SK-N-SH (cell line): ENCODE measurements at regions not wholly inside any gene's neighbourhood (a gene's known extent, or its start where the extent isn't known, plus 50 kb on each side); places are given as distances from the start of the nearest gene placed in this dataset.

Experiments used
- CTCF ChIA-PET: fragments of 300-600, 350-600 bp; formaldehyde crosslinking; extraction: SDS; loops from one replicate; lab custom pipeline; 2021; lab: Yijun Ruan, JAX
- POLR2A ChIA-PET: fragments of 350-600 bp; sonication (Branson Sonifier 250); formaldehyde crosslinking; extraction: SDS; loops from one replicate; lab custom pipeline; 2020; ENCODE audit warnings: antibody characterized with exemption, inconsistent platforms; lab: Yijun Ruan, JAX
- DNase-seq: peaks from one replicate; pipeline ENCODE4 v3.0.0; 2012
- H2AFZ ChIP-seq: fragments of 200-600 bp; sonication (generic); 2 replicates; pipeline ENCODE4 v1.8.1; 2016; ENCODE audit warnings: antibody characterized with exemption, mild to moderate bottlenecking, low read depth
- H3F3A ChIP-seq: fragments of 200-600 bp; sonication (generic); replicated peaks from 2 replicates; pipeline ENCODE3; 2016; ENCODE audit warnings: antibody characterized with exemption, mild to moderate bottlenecking; ENCODE audit not compliant: insufficient read depth
- H3K27ac ChIP-seq, 2 experiments: fragments of 200-500 bp in 1 of 2; fragments of 200-600 bp in 1 of 2; sonication (Bioruptor generic) in 1 of 2; sonication (generic), shearing (Covaris generic) in 1 of 2; 2 replicates each; pipeline versions ENCODE4 v1.5.1 to v1.6.1; 2014 to 2016; ENCODE audit warnings: low read depth in 2 of 2, inconsistent platforms in 1 of 2, low read length in 1 of 2, mild to moderate bottlenecking in 1 of 2, mixed read lengths in 1 of 2
- H3K27me3 ChIP-seq: fragments of 200-600 bp; sonication (generic), shearing (Covaris generic); 2 replicates; pipeline ENCODE4 v1.6.1; 2016; ENCODE audit warnings: mixed run types; ENCODE audit not compliant: insufficient read depth
- H3K36me3 ChIP-seq, 2 experiments: fragments of 200-500 bp in 1 of 2; fragments of 200-600 bp in 1 of 2; sonication (Bioruptor generic) in 1 of 2; sonication (generic) in 1 of 2; replicated peaks in 1 of 2; 2 replicates each; pipeline versions ENCODE3 to v1.5.1; 2014 to 2016; ENCODE audit warnings: low read length in 1 of 2, mild to moderate bottlenecking in 1 of 2; ENCODE audit not compliant: insufficient read depth in 2 of 2, control insufficient read depth in 1 of 2
- H3K4me1 ChIP-seq, 2 experiments: fragments of 200-500 bp in 1 of 2; fragments of 200-600 bp in 1 of 2; sonication (Bioruptor generic) in 1 of 2; sonication (generic), shearing (Covaris generic) in 1 of 2; 2 replicates each; pipeline versions ENCODE4 v1.5.1 to v1.6.1; 2014 to 2016; ENCODE audit warnings: low read depth in 1 of 2, low read length in 1 of 2, mixed run types in 1 of 2; ENCODE audit not compliant: insufficient read depth in 2 of 2, control insufficient read depth in 1 of 2
- H3K4me2 ChIP-seq: fragments of 200-600 bp; sonication (generic), shearing (Covaris generic); 2 replicates; pipeline ENCODE4 v1.6.1; 2017; ENCODE audit warnings: mixed run types
- H3K4me3 ChIP-seq, 2 experiments: fragments of 200-500 bp in 1 of 2; fragments of 200-600 bp in 1 of 2; sonication (Bioruptor generic) in 1 of 2; sonication (generic), shearing (Covaris generic) in 1 of 2; 2 replicates each; pipeline versions ENCODE4 v1.5.1 to v1.8.1; 2014 to 2016; ENCODE audit warnings: low read depth in 2 of 2, inconsistent platforms in 1 of 2, low read length in 1 of 2, mild to moderate bottlenecking in 1 of 2, mixed read lengths in 1 of 2, moderate library complexity in 1 of 2
- H3K79me2 ChIP-seq: fragments of 200-600 bp; sonication (generic); 2 replicates; pipeline ENCODE4 v1.8.1; 2017; ENCODE audit warnings: mild to moderate bottlenecking; ENCODE audit not compliant: insufficient read depth
- H3K9ac ChIP-seq: fragments of 200-600 bp; sonication (generic); 2 replicates; pipeline ENCODE4 v1.6.1; 2017; ENCODE audit warnings: mixed run types
- H3K9me2 ChIP-seq: fragments of 200-600 bp; sonication (generic); 2 replicates; pipeline ENCODE4 v1.6.1; 2017; ENCODE audit warnings: mixed run types
- H3K9me3 ChIP-seq: fragments of 200-600 bp; sonication (generic); 2 replicates; pipeline ENCODE4 v1.6.1; 2017; ENCODE audit warnings: mixed run types, mild to moderate bottlenecking, moderate library complexity
- H4K20me1 ChIP-seq: fragments of 200-600 bp; sonication (generic); 2 replicates; pipeline ENCODE4 v1.6.1; 2017; ENCODE audit warnings: mild to moderate bottlenecking, mixed run types; ENCODE audit not compliant: insufficient read depth
- EP300 ChIP-seq, 2 experiments: IDR thresholded peaks; 2 replicates each; pipeline versions ENCODE4 v1.4.0 to v1.6.1; 2012; ENCODE audit warnings: borderline replicate concordance in 1 of 2, low read depth in 1 of 2, low read length in 1 of 2
- FOSL2 ChIP-seq: IDR thresholded peaks from 2 replicates; pipeline ENCODE4 v1.4.0; 2012; ENCODE audit warnings: low read depth, mild to moderate bottlenecking, moderate library complexity, borderline replicate concordance
- FOXM1 ChIP-seq: IDR thresholded peaks from 2 replicates; pipeline ENCODE4 v1.4.0; 2012; ENCODE audit warnings: low read depth, mild to moderate bottlenecking
- PBX3 ChIP-seq: IDR thresholded peaks from 2 replicates; pipeline ENCODE4; 2012
- TCF12 ChIP-seq: IDR thresholded peaks from 2 replicates; pipeline ENCODE4 v1.4.0; 2012
- ZBTB33 ChIP-seq: IDR thresholded peaks from 2 replicates; pipeline ENCODE4 v1.4.0; 2012; ENCODE audit warnings: low read depth, borderline replicate concordance
- WGBS: methylation state at CpG from one replicate; pipeline ENCODE4 v1.1.6; 2017; ENCODE audit warnings: low lambda C conversion rate; 5-methylcytosine and 5-hydroxymethylcytosine counted together

GRCh38 chr1:101081496-101082488 lies 56.2 kb upstream of the DPH5 start:
- Histone ChIP-seq H3F3A (peaks cover 7% of the 10 kb centered on the region), H3K9ac (no peak overlapping the region), H3K4me3 (no peak overlapping the region), H3K27ac (peak overlapping the region in 1 of 2 experiments; percentile 41; a peak in 1 of 4 replicates), H3K9me2 (no peaks in the 10 kb centered on the region), H3K4me2 (no peak overlapping the region), H4K20me1 (no peaks in the 10 kb centered on the region), H3K9me3 (no peaks in the 10 kb centered on the region), H2AFZ (no peak overlapping the region), H3K36me3 (peaks cover 0 to 3% of the 10 kb centered on the region in 2 experiments), H3K4me1 (no peaks in the 10 kb centered on the region), H3K79me2 (no peaks in the 10 kb centered on the region), H3K27me3 (no peaks in the 10 kb centered on the region)
- ChIA-PET POLR2A (no interaction called here), CTCF (interaction anchor here (1.0 kb wide), 1 partner anchor 156 kb away, joined by 3 read pairs; no protein-coding TSS in a partner anchor)
- 83% methylated on average over 8 of the region's 8 CpGs for WGBS
- peak; percentile 62; the same call in 1 of the 2 replicates for TF ChIP-seq PBX3
- TF ChIP-seq FOSL2, result no peak
- TF ChIP-seq TCF12, result peak; percentile 50
- TF ChIP-seq EP300 (IDR thresholded peaks at IDR 0.05; ENCODE audit: borderline replicate concordance in 1 of 2, low read depth in 1 of 2, low read length in 1 of 2), result 0 out of 4 replicates have a peak, but pooled peaks of 1 of the 2 experiments have one; percentile 7
- no peak for DNase-seq

- 79% methylated on average over 3 of the region's 3 CpGs for WGBS
- no peak overlapping the region for H3K4me2 ChIP-seq
- CTCF ChIA-PET, result no interaction called here
Observed at GRCh38 chr1:101080859-101081258, 55.3 kb upstream of the DPH5 start.

More at GRCh38 chr1:101080859-101081258, 55.3 kb upstream of the DPH5 start:
- POLR2A ChIA-PET, result no interaction called here
- H3K27ac ChIP-seq, result no peak overlapping the region
- H3K79me2 ChIP-seq, result no peaks in the 10 kb centered on the region
- H3K4me3 ChIP-seq, result no peak overlapping the region
- peaks cover 2 to 3% of the 10 kb centered on the region in 2 experiments for H3K36me3 ChIP-seq
- no peaks in the 10 kb centered on the region for H3K4me1 ChIP-seq
- TF ChIP-seq ZBTB33 (no peak), FOXM1 (no peak)
- no peaks in the 10 kb centered on the region for H3K9me3 ChIP-seq
- H3K9me2 ChIP-seq, result no peaks in the 10 kb centered on the region
- no peak for DNase-seq
- no peak overlapping the region for H3K9ac ChIP-seq
- H3K27me3 ChIP-seq, result no peaks in the 10 kb centered on the region
- peaks cover 7% of the 10 kb centered on the region for H3F3A ChIP-seq
- no peaks in the 10 kb centered on the region for H4K20me1 ChIP-seq
- H2AFZ ChIP-seq, result no peak overlapping the region
